ENCODE measurements at regions not wholly inside any gene's neighbourhood (a gene's known extent, or its start where the extent isn't known, plus 50 kb on each side); places are given as distances from the start of the nearest gene placed in this dataset.

GRCh38 chr9:30116673-30117217, 2267.7 kb upstream of the ACO1 start:
- no peak for DNase-seq

- DNase-seq, result no peak
Observed at GRCh38 chr9:30120666-30121065, 2263.8 kb upstream of the ACO1 start.

DNA sequence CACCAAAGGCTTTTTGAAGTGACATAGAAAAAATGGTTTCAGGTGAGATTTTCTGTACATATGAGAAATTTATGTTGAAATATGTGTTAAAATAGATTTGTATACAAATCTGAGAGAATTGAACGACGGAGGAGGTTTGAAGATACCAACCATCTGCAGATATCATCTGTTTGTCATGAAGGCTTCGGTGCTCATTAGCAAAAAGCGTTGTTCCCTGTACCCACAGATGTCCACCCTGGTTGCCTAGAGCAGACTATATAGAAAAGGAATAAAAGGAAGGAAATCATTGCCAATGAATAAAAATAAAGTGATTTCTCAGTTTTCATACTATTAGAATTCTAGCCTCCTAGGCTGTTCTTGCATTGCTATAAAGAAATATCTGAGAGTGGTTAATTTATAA, 2262.8 kb upstream of the ACO1 start:
- no peak for DNase-seq

GRCh38 chr9:30125881-30126280, 2258.6 kb upstream of the ACO1 start:
- no peak for DNase-seq

DNA sequence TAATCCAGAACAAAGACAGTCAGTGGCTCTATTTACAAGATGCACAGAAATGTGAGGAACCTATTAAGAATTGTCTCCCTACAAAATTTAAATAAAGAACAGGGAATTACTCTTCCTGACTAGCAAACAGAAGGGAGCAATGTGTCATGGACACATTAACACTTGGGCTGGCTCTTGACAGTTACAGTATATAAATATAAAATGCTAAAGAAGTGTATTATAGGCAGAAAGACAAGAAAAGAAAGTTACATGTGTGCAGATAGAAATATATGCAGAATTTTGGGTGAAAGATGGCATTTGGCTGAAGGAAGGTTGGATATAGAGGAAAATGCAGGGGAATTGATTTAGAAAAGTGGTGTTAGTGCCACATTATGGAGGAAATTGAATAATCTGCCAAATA, 2257.1 kb upstream of the ACO1 start:
- no peak for DNase-seq

DNA sequence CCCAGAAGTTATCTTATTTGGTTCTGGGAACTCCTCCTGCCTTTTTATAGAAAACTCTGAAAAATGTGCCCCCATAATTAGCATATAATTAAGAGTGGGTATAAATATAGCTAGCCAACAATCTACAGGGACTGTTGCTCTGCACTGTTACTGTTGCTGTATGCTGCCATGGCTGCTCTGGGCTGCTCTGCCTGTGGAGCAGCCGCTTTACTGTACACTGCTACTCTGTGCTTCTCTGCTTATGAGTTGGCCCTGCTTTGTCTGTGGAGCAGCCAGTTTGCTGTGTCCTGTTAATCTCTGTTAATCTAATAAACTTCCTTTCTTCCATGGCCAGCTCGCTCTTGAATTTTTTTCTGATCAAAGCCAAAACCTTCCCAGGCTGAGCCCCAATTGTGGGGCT, 2244.0 kb upstream of the ACO1 start:
- DNase-seq, result no peak

DNA sequence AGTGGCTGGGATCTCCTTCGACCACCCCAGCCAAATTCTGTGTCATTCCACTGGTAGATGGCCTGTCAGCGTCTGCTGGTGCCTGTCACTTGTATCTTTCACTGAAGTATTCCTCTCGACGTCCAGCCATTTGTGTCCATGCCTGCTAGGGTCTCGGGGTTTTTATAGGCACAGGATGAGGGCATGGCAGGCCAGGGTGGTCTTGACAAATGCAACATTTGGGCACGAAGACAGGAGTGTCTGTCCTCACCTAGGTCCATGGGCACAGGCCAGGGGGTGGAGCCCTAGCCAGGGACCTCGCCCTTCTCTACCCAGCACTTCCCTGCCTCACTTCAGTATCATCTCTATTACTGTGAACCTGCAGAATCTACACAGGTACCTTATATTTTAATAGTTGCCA, 2223.9 kb upstream of the ACO1 start:
- no peak for DNase-seq

- DNase-seq, result no peak
Observed at GRCh38 chr9:30172206-30172605, 2212.2 kb upstream of the ACO1 start.

GRCh38 chr9:30178610-30179009, 2205.8 kb upstream of the ACO1 start:
- no peak for DNase-seq

- DNase-seq, result no peak
Observed at GRCh38 chr9:30193421-30193820, 2191.0 kb upstream of the ACO1 start.

GRCh38 chr9:30196941-30197340, 2187.5 kb upstream of the ACO1 start:
- no peak for DNase-seq

DNA sequence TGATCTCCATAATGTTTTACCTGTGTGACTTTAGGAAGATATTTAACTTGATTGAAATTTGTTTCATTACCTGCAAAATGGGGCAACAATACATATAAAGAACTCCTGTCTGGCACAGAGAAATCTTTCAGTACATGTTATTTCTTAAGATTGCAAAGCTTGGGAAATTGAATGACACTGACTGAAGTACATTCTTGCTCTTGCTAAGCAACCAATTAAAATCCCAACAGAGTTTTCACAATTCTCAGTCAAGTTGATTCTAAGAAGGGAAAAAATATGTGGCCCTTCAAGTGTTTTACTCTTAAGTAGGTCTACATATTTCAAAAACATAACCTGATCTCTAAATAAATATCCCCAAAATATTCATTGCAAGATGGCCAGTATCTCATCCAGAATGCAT, 2187.0 kb upstream of the ACO1 start:
- no peak for DNase-seq

DNA sequence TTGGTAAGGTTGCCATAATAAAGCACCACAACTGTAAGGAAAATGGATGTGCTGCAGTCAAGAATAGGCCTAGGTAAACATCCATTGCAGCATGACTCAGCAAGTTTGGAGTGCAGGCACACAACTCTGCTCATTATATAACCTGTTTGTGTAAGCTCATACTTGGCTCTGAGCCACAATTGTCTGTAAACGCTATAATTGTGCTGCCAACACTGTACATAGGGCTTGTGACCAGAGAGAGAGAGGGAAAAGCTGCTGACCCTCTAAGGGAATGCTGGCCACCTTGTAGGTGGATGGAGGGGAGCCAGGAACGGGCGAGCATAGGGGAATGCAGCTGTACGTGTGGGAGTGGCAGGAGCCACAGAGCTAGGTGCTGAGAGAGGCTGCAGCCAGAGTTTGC, 2186.5 kb upstream of the ACO1 start:
- no peak for DNase-seq

- DNase-seq, result no peak
Observed at GRCh38 chr9:30198463-30199309, 2185.8 kb upstream of the ACO1 start.

DNA sequence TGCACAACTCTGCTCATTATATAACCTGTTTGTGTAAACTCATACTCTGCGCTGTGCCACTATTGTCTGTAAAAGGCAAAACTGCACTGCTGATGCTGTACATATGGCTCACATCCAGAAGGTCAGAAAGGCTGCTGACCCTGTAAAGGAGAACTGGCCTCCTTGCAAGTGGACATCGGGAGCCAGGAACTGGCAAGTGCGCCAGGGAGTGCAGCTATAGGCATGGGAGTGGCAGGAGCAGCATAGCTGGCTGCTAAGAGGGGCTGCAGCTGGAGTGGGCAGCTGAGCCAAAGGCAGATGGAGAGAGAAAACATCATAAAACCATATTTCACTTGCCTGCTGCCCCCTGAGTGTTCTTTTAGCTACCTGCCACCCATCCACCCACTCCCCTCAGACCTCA, 2183.4 kb upstream of the ACO1 start:
- no peak for DNase-seq

GRCh38 chr9:30235068-30235467, 2149.4 kb upstream of the ACO1 start:
- no peak for DNase-seq

- no peak for DNase-seq
Observed at GRCh38 chr9:30235564-30235963, 2148.9 kb upstream of the ACO1 start.

- DNase-seq, result no peak
Observed at GRCh38 chr9:30239878-30240277, 2144.6 kb upstream of the ACO1 start.

DNA sequence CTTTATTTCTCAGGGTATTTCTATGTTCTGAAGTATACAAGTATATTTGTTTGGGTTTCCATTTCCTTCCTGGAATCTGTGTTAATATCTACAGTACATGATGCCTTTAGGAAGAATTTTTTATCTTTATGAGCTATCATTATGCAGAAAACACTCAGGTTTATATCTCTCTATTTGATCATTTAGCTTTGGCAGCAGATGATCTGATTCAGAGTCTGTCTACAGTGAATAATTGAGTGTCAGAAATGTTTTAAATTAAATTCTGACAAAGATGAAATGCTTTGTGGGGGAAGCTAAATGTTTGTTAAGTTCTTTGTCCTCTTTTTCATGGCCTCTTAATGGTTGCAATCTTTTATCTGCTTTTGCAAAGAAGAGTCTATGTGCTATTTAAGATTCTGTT, 2141.0 kb upstream of the ACO1 start:
- no peak for DNase-seq

GRCh38 chr9:30244877-30245276, 2139.6 kb upstream of the ACO1 start:
- DNase-seq, result no peak

DNA sequence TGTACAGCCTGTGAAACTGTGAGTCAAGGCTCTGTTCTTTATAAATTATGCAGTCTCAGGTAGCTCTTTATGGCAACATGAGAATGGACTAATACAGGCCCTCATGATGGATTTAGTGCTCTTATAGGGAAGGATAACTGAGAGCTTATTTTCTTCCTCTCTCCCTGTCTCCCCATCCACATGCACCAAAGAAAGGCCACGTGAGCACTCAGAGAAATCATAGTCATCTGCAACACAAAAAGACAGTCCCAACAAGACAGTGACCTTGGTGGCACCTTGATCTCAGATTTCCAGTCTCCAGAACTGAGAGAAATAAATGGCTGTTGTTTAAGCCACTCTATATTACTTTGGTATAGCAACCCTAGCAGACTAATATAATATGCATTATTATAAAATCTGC, 2133.6 kb upstream of the ACO1 start:
- no peak for DNase-seq

- DNase-seq, result no peak
Observed at GRCh38 chr9:30258094-30258493, 2126.3 kb upstream of the ACO1 start.

DNA sequence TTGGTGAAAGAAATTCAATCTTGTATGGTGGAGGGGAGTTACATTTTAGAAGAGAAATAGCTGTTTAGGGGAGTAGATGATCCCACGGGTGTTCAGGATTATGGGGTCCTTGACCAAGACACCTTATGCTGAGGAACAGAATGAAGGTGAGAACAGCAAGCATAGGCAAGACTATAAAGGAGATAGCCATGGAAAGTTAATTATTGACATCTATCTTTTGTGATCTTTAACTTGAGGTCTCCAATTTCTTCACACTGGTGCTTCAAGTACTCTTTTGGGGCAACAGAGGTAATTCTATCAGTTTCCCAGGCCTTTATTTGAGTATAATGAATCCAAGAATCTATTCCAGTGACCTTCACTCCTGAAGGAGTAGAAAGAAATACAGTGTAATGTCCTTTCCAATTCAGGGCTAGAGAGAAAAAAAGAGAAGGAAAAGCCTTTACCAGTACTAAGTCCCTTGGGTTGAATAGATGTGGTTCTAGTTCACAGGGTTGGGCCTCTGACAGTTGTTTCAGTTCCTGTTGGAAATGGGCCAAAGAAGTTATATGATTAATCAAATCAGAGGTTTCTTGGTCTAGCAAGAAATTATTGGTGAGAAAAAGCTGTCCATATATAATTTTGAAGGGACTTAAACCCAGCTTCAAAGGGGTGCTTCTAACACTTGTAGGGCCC, 2104.1 kb upstream of the ACO1 start:
- no peak for DNase-seq

GRCh38 chr9:30289435-30289834, 2095.0 kb upstream of the ACO1 start:
- no peak for DNase-seq
